ENCODE measurements at regions not wholly inside any gene's neighbourhood (a gene's known extent, or its start where the extent isn't known, plus 50 kb on each side); places are given as distances from the start of the nearest gene placed in this dataset.

GRCh38 chr12:114185036-114185435 lies 218.9 kb upstream of the RBM19 start:
- TF ChIP-seq POLR2A (IDR thresholded peaks at IDR 0.05) (no peak), CTCF (IDR thresholded peaks at IDR 0.05) (no peak), EP300 (IDR thresholded peaks at IDR 0.05) (no peak), POLR2AphosphoS5 (IDR thresholded peaks at IDR 0.05) (no peak)
